ENCODE measurements at regions not wholly inside any gene's neighbourhood (a gene's known extent, or its start where the extent isn't known, plus 50 kb on each side); places are given as distances from the start of the nearest gene placed in this dataset.

GRCh38 chr10:125221716-125222115 is 61.4 kb upstream of the CTBP2 start:
- TF ChIP-seq CTCF (conservative IDR thresholded peaks at IDR 0.05) (no peak), EZH2 (IDR thresholded peaks at IDR 0.05; ENCODE audit: low read depth) (no peak)
